HG02759 (cell line): ENCODE measurements at regions not wholly inside any gene's neighbourhood (a gene's known extent, or its start where the extent isn't known, plus 50 kb on each side); places are given as distances from the start of the nearest gene placed in this dataset.

Experiments
- ATAC-seq: cut with Tn5 transposase; IDR thresholded peaks from one replicate; pipeline ENCODE4 v1.9.1; 2021; ENCODE audit warnings: mild to moderate bottlenecking, moderate library complexity; ENCODE audit not compliant: unreplicated experiment

- ATAC-seq, result no peak
Measured at GRCh38 chr10:8374334-8374733, 319.8 kb downstream of the GATA3 start.

GRCh38 chr10:8375137-8375536 lies 320.6 kb downstream of the GATA3 start:
- no peak for ATAC-seq

GRCh38 chr10:8378198-8378983 lies 323.9 kb downstream of the GATA3 start:
- ATAC-seq, result no peak

GRCh38 chr10:8379906-8380832 lies 325.7 kb downstream of the GATA3 start:
- ATAC-seq, result no peak

- no peak for ATAC-seq
Measured at GRCh38 chr10:8380833-8381496, 326.5 kb downstream of the GATA3 start.

GRCh38 chr10:8386781-8387180 lies 332.3 kb downstream of the GATA3 start:
- no peak for ATAC-seq

GRCh38 chr10:8389630-8390029 lies 335.1 kb downstream of the GATA3 start:
- ATAC-seq, result no peak

GRCh38 chr10:8392216-8392615 lies 337.7 kb downstream of the GATA3 start:
- ATAC-seq, result no peak

GRCh38 chr10:8393531-8393930 lies 339.0 kb downstream of the GATA3 start:
- no peak for ATAC-seq

- ATAC-seq, result no peak
Measured at GRCh38 chr10:8396675-8397074, 342.2 kb downstream of the GATA3 start.

- ATAC-seq, result no peak
Measured at GRCh38 chr10:8398771-8399170, 344.3 kb downstream of the GATA3 start.

GRCh38 chr10:8400151-8400550 lies 345.7 kb downstream of the GATA3 start:
- ATAC-seq, result no peak

- ATAC-seq, result no peak
Measured at GRCh38 chr10:8400892-8401291, 346.4 kb downstream of the GATA3 start.

GRCh38 chr10:8401531-8401930 lies 347.0 kb downstream of the GATA3 start:
- no peak for ATAC-seq

- ATAC-seq, result no peak
Measured at GRCh38 chr10:8402576-8402975, 348.1 kb downstream of the GATA3 start.

- no peak for ATAC-seq
Measured at GRCh38 chr10:8403711-8404371, 349.4 kb downstream of the GATA3 start.

- ATAC-seq, result peak; percentile 63
Measured at GRCh38 chr10:8404721-8405120, 350.2 kb downstream of the GATA3 start.

- ATAC-seq, result no peak
Measured at GRCh38 chr10:8405596-8405995, 351.1 kb downstream of the GATA3 start.

- ATAC-seq, result no peak
Measured at GRCh38 chr10:8407501-8408021, 353.1 kb downstream of the GATA3 start.

GRCh38 chr10:8410506-8410905 lies 356.0 kb downstream of the GATA3 start:
- ATAC-seq, result no peak

GRCh38 chr10:8412541-8412940 lies 358.1 kb downstream of the GATA3 start:
- ATAC-seq, result no peak
